ENCODE measurements at regions not wholly inside any gene's neighbourhood (a gene's known extent, or its start where the extent isn't known, plus 50 kb on each side); places are given as distances from the start of the nearest gene placed in this dataset.
"Not testable (repeated sequence)": the region's sequence is repeated elsewhere in the genome, so short reads cannot be mapped to it uniquely, and the experiment has no call there.

DNA sequence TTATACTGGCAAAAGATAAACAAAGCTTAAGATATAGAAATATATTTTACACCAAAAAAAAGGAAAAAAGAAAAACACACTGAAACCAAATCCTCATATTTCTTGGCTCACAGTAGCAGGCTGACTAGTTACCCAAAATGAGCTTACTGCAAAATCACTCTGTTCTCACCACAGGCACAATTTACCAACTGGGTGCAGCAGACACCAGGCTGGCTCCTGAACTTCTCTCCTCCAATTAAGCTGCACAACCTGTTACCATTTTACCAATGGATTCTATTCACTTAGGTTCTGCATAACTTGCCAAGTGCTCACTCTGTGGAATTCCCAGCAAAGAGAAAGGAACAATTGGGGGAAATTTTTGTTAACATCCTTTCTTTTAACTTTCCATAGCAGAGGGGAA lies 679.3 kb downstream of the ZEB2 start:
- Histone ChIP-seq H3K9me3 (ENCODE audit: low read depth, low read length, poor library complexity, severe bottlenecking) (no peaks in the 10 kb centered on the region), H3K36me3 (ENCODE audit: insufficient read depth, low read length, poor library complexity, severe bottlenecking) (no peaks in the 10 kb centered on the region), H3K4me3 (ENCODE audit: low read depth, low read length, poor library complexity, severe bottlenecking) (no peak overlapping the region), H3K27me3 (replicated peaks; ENCODE audit: insufficient read depth, low read depth, low read length, poor library complexity) (no peaks in the 10 kb centered on the region), H3K27ac (ENCODE audit: low read depth, low read length, poor library complexity, severe bottlenecking) (no peak overlapping the region), H3K4me1 (ENCODE audit: insufficient read depth, low read length, poor library complexity, severe bottlenecking) (peaks cover 8% of the 10 kb centered on the region)
- DNase-seq (ENCODE audit: low spot score): no peak
- POLR2A ChIA-PET (ENCODE audit: low non-redundant PET): no interaction called here
- no peak for TF ChIP-seq EZH2 (IDR thresholded peaks at IDR 0.05; ENCODE audit: borderline replicate concordance, low read depth, low read length, poor library complexity, severe bottlenecking)
- TF ChIP-seq, protein P1, sequence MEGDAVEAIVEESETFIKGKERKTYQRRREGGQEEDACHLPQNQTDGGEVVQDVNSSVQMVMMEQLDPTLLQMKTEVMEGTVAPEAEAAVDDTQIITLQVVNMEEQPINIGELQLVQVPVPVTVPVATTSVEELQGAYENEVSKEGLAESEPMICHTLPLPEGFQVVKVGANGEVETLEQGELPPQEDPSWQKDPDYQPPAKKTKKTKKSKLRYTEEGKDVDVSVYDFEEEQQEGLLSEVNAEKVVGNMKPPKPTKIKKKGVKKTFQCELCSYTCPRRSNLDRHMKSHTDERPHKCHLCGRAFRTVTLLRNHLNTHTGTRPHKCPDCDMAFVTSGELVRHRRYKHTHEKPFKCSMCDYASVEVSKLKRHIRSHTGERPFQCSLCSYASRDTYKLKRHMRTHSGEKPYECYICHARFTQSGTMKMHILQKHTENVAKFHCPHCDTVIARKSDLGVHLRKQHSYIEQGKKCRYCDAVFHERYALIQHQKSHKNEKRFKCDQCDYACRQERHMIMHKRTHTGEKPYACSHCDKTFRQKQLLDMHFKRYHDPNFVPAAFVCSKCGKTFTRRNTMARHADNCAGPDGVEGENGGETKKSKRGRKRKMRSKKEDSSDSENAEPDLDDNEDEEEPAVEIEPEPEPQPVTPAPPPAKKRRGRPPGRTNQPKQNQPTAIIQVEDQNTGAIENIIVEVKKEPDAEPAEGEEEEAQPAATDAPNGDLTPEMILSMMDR (conservative IDR thresholded peaks at IDR 0.05; ENCODE audit: low read depth, low read length): no peak
- no TSS peak for BruUV-seq (replicated peaks)
- intact Hi-C loops (cut with micrococcal nuclease; ENCODE audit: unreplicated experiment): loop anchor here (5.0 to 10.0 kb wide), 2 partner anchors 474 to 1202 kb away; no protein-coding TSS in a partner anchor
- CTCF ChIA-PET: no interaction called here

DNA sequence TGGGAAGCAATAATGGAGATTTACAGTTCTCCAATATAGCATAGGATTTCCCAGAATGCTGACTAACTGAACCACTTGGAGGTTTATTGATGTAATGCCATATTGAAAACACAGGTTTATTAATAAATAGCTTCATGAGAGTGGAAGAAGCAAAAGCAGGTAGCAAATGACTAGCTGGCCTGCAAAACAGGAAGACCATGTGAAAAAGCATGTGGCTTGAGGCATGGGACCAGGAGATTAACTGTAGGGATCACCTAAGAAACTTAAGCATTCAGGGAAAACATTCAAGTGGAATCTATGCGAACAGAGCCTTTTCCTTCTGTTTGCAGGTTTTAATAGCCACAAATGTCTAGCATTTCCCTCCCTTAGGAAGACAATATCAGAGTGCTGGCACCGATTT lies 679.7 kb downstream of the ZEB2 start:
- no peak overlapping the region for H3K27ac ChIP-seq (ENCODE audit: low read depth, low read length, poor library complexity, severe bottlenecking)
- H3K9me3 ChIP-seq (ENCODE audit: low read depth, low read length, poor library complexity, severe bottlenecking): no peaks in the 10 kb centered on the region
- TF ChIP-seq EZH2 (IDR thresholded peaks at IDR 0.05; ENCODE audit: borderline replicate concordance, low read depth, low read length, poor library complexity, severe bottlenecking): no peak
- TF ChIP-seq, protein P1 (conservative IDR thresholded peaks at IDR 0.05; ENCODE audit: low read depth, low read length): no peak
- ChIA-PET POLR2A (ENCODE audit: low non-redundant PET) (no interaction called here), CTCF (no interaction called here)
- no peaks in the 10 kb centered on the region for H3K36me3 ChIP-seq (ENCODE audit: insufficient read depth, low read length, poor library complexity, severe bottlenecking)
- BruUV-seq (replicated peaks): no TSS peak
- intact Hi-C loops (cut with micrococcal nuclease; ENCODE audit: unreplicated experiment): loop anchor here (5.0 to 10.0 kb wide), 2 partner anchors 475 to 1202 kb away; no protein-coding TSS in a partner anchor
- no peak overlapping the region for H3K4me3 ChIP-seq (ENCODE audit: low read depth, low read length, poor library complexity, severe bottlenecking)
- no peak for DNase-seq (ENCODE audit: low spot score)
- H3K4me1 ChIP-seq (ENCODE audit: insufficient read depth, low read length, poor library complexity, severe bottlenecking): peaks cover 8% of the 10 kb centered on the region
- no peaks in the 10 kb centered on the region for H3K27me3 ChIP-seq (replicated peaks; ENCODE audit: insufficient read depth, low read depth, low read length, poor library complexity)

DNA sequence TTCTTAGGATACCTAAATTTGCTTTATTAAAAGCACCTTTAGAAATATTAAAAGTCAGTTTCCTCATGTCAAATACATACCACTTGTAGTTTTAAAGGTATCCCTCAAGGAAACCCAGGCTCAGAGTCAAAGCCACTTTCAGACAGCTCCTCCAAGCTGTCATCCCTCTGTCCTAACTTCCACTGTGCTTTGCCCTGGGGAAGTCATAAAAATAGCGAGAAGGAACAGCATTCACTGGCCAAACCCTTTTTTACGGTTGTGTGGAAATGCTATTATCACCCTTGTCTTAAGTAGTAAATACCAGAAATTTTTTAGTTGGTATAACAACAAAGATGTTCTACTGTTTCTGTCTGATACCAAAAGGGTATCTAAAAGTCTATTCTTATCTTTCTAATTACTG lies 680.5 kb downstream of the ZEB2 start:
- intact Hi-C loops (cut with micrococcal nuclease; ENCODE audit: unreplicated experiment): no loop called here
- POLR2A ChIA-PET (ENCODE audit: low non-redundant PET): no interaction called here
- CTCF ChIA-PET: no interaction called here
- BruUV-seq (replicated peaks): no TSS peak
- DNase-seq (ENCODE audit: low spot score): no peak
- H3K27ac ChIP-seq (ENCODE audit: low read depth, low read length, poor library complexity, severe bottlenecking): no peak overlapping the region
- H3K4me1 ChIP-seq (ENCODE audit: insufficient read depth, low read length, poor library complexity, severe bottlenecking): peaks cover 8% of the 10 kb centered on the region
- H3K9me3 ChIP-seq (ENCODE audit: low read depth, low read length, poor library complexity, severe bottlenecking): no peaks in the 10 kb centered on the region
- no peaks in the 10 kb centered on the region for H3K36me3 ChIP-seq (ENCODE audit: insufficient read depth, low read length, poor library complexity, severe bottlenecking)
- TF ChIP-seq EZH2 (IDR thresholded peaks at IDR 0.05; ENCODE audit: borderline replicate concordance, low read depth, low read length, poor library complexity, severe bottlenecking): no peak
- TF ChIP-seq, protein P1 (conservative IDR thresholded peaks at IDR 0.05; ENCODE audit: low read depth, low read length): no peak
- no peak overlapping the region for H3K4me3 ChIP-seq (ENCODE audit: low read depth, low read length, poor library complexity, severe bottlenecking)
- H3K27me3 ChIP-seq (replicated peaks; ENCODE audit: insufficient read depth, low read depth, low read length, poor library complexity): no peaks in the 10 kb centered on the region

- H3K4me1 ChIP-seq (ENCODE audit: insufficient read depth, low read length, poor library complexity, severe bottlenecking); H3K27me3 ChIP-seq (replicated peaks; ENCODE audit: insufficient read depth, low read depth, low read length, poor library complexity); intact Hi-C loops (cut with micrococcal nuclease; ENCODE audit: unreplicated experiment); H3K36me3 ChIP-seq (ENCODE audit: insufficient read depth, low read length, poor library complexity, severe bottlenecking); BruUV-seq (replicated peaks); H3K9me3 ChIP-seq (ENCODE audit: low read depth, low read length, poor library complexity, severe bottlenecking); H3K4me3 ChIP-seq (ENCODE audit: low read depth, low read length, poor library complexity, severe bottlenecking); DNase-seq (ENCODE audit: low spot score); H3K27ac ChIP-seq (ENCODE audit: low read depth, low read length, poor library complexity, severe bottlenecking); POLR2A ChIA-PET (ENCODE audit: low non-redundant PET); CTCF ChIA-PET: not testable (repeated sequence)
These were observed 682.9 kb downstream of the ZEB2 start for GRCh38 chr2:143837055-143837454.
